NCI-H446 treated with DMSO at 0.1 percent for 48 hours (cell line): ENCODE measurements at regions not wholly inside any gene's neighbourhood (a gene's known extent, or its start where the extent isn't known, plus 50 kb on each side); places are given as distances from the start of the nearest gene placed in this dataset.
A peak's percentile ranks its signal among the peaks of the same experiment; 100 is the strongest.

ENCODE experiments used
- DNase-seq: peaks from one replicate; lab custom pipeline; 2025; lab: John Stamatoyannopoulos, UW

GRCh38 chr14:39988939-39989338, 556.7 kb upstream of the FBXO33 start:
- DNase-seq: peak; percentile 60

DNA sequence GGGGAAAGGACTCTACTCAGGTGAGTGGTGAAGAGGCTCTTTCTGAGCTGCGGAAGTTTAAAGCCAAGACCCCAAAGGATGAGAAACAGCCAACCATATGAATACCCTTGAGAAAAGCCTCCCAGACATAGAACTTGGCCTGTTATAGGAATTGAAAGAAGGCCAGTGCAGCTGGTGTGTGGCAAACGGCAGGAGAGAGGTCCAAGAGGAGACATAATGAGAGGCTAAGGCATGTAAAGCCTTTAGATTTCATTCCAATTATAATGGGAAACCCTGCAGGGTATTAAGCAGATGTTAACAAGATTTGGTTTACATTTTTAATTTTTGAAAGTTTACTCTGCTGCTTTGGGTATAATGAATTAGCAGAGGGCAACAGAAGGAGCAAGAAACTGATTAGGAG, 552.1 kb upstream of the FBXO33 start:
- DNase-seq: no peak

DNA sequence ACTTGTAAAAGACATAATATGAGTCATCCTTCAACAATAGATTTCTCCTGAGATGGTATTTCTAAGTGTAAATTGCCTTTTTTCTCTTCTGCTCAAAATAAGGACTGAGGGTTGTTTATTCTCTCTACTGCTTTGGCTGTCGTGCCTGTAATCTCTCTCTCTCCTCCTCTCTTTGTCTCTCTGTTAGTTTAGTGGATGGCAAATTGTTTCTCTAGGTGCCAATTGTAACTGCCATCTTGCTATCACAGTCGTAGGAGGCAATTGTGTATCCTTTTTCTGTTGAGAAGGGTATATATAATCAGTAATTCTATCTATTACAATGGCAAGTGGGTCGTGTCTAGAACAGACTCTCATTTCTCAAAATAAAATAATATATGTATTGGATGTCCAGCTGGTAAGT, 545.0 kb upstream of the FBXO33 start:
- no peak for DNase-seq

GRCh38 chr14:39974036-39974435, 541.8 kb upstream of the FBXO33 start:
- DNase-seq: no peak

- no peak for DNase-seq
Observed at GRCh38 chr14:39972704-39973103, 540.5 kb upstream of the FBXO33 start.

DNA sequence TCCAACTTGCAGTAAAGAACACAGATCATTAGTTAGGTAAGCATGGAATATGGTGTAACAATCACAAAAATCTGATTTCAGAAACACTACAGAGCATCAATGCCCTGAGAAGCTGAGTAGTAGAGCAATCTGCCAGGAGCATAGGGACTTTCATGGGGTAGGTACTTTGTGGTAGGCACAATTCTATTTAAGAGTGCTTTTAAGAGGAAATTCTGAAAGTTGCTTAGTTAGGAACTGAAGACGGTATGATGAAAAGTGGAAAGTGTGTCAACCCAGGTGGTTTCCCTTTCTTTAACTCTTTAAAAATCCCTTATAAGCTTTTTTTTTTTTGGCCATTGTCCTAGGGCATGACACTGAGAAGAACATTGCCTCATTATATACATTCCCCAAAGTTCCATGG, 535.7 kb upstream of the FBXO33 start:
- DNase-seq: no peak

DNA sequence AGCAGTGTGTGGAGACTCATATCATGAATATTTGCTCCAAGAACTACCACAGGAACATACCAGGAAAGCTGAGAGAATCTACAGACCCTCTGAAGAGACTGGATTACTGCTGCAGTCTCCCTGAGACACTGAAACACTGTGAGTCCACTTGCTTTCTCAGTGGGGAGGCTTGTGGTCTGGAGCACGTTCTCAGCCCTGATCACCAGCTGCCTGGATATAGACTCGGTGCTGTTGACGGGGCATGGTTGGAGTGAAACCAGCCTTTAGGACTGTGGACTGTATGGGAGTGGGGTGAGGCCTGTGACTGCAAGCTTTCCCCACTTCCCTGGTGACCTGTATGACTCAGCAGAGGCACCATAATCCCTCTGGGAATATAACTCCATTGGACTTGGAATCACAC, 525.8 kb upstream of the FBXO33 start:
- no peak for DNase-seq

GRCh38 chr14:39957290-39957689, 525.1 kb upstream of the FBXO33 start:
- DNase-seq: no peak

DNA sequence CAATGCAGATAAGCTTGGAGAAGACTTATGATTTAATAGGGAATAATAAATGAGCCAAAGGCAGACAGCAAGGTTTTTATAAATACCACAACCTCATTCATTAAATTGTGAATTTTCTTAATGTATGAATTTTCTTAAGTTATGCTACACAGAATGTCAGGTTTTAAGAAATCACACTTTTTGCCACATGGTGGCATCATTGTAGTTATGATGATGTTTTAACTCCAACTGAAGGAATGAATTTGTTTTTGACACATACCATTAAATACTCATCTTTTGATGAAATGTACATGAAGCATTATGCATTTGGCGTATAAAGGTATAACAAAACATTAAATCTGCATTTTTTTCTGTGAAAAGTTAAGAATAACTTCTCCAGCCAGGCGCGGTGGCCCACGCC, 524.1 kb upstream of the FBXO33 start:
- DNase-seq: no peak

DNA sequence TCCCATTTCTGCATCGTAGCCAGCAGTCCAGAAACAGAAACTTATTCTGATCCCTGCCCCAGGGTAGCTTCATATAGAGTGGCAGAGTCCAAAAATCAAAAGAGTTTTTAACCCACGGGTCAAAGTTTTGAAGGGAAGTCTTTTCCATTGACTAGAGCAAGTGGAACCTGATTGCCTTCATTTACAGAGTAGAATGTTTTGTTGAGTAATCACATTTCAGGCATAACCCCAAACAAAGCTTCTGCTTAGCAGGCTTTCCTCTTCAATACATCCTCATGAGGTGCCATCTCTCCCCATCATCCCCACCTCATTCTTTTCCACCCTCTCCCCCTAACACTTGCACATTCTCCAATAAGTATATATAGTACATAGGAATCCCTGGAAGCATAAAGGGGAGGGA, 516.0 kb upstream of the FBXO33 start:
- DNase-seq: no peak

- DNase-seq: no peak
Observed at GRCh38 chr14:39946807-39947206, 514.6 kb upstream of the FBXO33 start.

- DNase-seq: no peak
Observed at GRCh38 chr14:39939023-39939422, 506.8 kb upstream of the FBXO33 start.

DNA sequence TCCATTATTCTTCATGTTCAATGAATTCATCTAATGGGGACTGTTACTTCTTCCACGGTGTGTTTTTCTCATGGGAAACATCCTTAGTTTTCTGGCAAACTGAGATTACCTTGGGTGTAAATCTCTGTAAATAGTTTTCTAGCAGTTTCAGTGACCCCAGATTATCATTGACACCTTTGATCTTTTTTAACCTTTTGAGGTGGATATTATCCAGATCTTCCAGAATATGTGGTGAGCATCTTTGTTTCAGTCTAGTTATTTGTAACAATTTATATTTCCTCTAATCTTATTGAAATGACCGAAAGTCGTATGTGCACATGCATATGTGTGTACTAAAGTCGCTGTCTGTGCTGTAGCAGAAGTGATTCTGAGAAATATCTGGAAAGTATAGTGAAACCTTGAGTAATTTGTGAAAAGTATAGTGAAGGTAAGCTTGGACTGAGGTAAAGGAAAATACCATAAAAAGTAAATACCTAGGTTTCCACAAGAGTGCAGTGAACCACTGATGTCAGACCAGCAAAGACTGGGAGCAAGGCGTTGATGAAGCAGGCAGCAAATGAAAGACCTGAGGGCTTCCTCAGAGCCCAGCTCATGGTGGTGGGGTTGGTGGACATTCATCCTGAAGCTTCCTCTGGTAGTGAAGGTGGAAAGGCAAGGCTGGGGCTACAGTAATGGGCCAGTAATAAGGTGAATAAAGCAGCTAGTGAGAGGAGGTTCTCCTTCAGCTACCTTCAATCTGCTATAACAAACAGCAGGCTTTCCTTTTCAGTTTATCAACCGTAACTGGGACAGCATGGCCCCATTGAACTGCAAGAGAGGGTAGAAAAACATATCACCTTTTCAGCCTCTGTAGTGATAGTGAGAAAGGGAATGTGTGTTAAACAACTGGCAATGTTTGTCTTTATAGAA, 480.2 kb upstream of the FBXO33 start:
- no peak for DNase-seq

GRCh38 chr14:39897657-39898056, 465.4 kb upstream of the FBXO33 start:
- DNase-seq: no peak

GRCh38 chr14:39890026-39890425, 457.8 kb upstream of the FBXO33 start:
- no peak for DNase-seq

DNA sequence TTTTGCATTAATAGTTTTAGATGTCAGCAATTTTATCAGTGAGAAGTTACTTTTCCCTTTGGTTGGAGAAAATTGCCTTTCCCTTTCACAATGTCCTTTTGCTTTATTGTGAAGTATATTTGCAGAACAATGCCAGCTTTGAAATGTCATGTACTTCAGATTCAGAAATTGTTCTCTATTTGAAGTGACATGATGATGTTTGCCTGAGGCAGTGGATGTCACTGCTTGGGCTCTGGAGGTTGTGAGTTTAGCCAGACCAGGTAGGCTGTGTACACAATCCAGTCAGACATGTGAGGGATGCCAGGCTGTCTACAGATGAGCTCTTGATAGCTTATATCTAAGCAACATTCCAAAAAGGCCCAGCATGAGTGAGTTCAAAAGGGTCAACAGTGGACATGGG, 451.9 kb upstream of the FBXO33 start:
- no peak for DNase-seq

GRCh38 chr14:39880965-39881364, 448.7 kb upstream of the FBXO33 start:
- DNase-seq: no peak

DNA sequence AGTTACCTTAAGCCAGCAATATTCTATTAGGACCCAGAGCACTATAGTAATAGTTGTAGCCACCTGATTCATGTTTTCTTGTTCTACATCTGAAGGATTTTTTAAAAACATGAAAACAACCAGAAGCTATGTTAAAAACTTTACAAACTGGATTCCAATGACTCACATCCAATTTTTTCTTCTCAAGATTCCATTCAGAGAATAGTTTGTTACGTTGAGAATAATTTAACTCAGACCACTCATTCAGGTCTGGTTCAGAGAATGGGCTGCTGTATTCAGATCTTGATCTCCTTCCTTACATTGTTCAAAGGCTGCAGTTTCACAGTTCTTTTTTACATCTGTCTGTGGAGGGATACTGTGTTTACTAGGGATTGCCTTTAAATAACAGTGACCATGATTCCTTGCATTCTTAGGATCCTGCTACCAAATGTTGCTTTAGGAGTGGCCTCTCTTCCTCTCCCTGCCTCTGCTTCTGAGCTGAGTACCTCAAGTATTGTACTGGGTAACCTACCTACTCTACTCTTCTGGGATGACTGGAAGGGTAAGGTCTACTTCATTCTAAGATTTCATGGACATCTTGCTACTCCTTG, 448.0 kb upstream of the FBXO33 start:
- DNase-seq: no peak

GRCh38 chr14:39877577-39878190, 445.5 kb upstream of the FBXO33 start:
- DNase-seq: no peak

GRCh38 chr14:39876916-39877315, 444.7 kb upstream of the FBXO33 start:
- DNase-seq: no peak

- no peak for DNase-seq
Observed at GRCh38 chr14:39875028-39875427, 442.8 kb upstream of the FBXO33 start.

DNA sequence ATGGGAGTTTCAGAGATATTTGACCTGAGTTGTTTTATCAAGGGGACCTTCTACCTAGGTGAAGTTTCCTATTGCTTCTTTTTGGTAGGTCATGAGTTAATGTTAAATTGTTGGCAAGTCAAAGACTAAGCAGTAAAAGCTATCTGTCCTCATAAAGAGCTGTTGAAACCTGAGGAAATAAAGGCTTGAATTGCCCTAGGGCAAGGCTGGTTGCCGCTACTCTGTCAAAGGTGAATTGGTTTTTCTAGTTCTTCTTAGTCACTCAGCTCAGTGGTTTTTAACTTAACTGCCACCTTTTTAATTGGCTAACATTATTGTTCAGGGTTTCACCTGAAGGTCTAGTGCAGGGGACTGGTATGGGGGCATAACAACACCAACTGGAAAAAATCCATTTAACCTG, 441.6 kb upstream of the FBXO33 start:
- DNase-seq: no peak

DNA sequence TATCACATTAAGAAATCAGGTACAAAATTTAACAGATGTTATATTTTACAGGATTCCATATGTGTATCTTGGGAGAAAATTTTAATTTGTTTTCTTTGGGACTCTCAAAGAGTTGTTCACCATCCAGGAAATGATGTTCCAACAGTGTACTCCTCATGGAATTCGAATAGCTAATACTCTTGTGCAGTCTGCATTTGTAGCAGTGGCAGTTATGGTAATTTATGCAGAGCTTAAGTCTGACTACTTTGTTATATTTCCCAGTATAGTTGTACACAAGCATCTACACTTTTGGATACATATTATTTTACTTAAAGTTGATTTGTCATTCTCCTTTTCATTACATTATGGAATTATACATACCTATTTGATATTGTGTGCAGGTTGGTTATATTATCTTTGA, 436.7 kb upstream of the FBXO33 start:
- DNase-seq: no peak
